ENCODE measurements at regions not wholly inside any gene's neighbourhood (a gene's known extent, or its start where the extent isn't known, plus 50 kb on each side); places are given as distances from the start of the nearest gene placed in this dataset.

DNA sequence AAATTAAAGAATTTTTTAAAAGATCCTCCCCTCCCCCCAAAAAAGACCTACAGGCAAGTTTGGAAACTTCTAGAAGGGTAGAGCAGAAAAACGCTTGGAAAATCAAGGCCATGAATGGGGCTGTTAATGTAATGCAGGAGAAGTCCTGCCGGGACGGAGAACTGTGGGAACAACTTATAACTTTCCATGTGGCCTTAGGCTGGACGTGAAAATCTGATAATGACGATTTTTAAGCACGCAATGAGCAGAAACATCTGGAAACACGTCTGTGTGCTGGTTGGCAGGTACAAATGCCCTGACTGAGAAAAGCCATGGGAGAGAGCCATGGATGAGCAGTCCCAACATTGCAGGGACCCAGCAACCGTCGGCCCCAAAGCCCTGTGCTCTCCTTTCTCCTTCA is 198.7 kb upstream of the RREB1 start:
- no peak for DNase-seq (ENCODE audit: extremely low read depth, low read depth, low spot score)

- DNase-seq (ENCODE audit: extremely low read depth, low read depth, low spot score), result no peak
Observed at GRCh38 chr6:6910734-6911295, 196.9 kb upstream of the RREB1 start.

- DNase-seq (ENCODE audit: extremely low read depth, low read depth, low spot score), result no peak
Observed at GRCh38 chr6:6911391-6911790, 196.4 kb upstream of the RREB1 start.

DNA sequence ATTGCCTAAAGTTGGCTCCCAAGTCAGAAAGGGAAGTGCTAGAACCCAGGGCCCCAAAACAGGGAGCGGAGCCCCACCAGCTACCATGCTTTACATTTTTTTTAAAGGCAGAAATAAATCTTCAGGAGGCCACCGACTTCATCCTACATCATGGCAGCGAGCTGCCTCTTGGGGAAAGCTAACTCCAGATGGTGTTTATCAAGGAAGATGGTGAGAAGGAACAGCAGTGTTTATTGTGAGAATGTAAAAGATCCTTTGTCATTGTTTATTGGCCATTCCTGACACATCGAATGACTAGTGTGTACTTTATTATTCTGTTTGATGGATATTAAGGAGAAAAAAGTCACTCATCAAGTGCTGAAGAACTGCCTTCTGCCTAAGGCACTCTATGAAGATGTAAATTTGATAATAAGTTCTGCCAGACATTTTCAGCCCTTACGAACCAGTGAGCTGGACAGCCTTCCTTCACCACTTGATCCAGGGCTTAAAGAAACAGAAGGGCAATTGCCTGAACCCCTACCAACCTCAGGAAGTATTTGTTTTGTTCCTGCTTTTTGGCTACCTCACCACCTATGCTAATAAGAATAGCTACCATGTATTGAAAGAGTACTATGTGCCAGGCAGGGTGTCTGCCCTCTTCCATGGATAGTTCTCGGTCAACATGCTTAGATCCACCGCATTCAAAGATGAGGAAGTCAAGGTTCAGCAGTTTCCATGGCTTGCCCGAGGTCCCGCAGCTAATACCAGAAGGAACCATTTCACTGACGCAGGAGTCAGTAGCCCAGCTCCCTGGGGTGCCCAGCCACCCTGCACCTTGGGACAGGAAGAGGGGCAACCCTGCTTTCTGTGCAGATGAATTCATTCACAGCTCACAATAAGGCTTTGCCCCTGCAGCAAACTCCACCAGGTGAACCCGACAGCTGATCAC is 194.7 kb upstream of the RREB1 start:
- no peak for DNase-seq (ENCODE audit: extremely low read depth, low read depth, low spot score)

- no peak for DNase-seq (ENCODE audit: extremely low read depth, low read depth, low spot score)
Observed at GRCh38 chr6:6915219-6915618, 192.5 kb upstream of the RREB1 start.

DNA sequence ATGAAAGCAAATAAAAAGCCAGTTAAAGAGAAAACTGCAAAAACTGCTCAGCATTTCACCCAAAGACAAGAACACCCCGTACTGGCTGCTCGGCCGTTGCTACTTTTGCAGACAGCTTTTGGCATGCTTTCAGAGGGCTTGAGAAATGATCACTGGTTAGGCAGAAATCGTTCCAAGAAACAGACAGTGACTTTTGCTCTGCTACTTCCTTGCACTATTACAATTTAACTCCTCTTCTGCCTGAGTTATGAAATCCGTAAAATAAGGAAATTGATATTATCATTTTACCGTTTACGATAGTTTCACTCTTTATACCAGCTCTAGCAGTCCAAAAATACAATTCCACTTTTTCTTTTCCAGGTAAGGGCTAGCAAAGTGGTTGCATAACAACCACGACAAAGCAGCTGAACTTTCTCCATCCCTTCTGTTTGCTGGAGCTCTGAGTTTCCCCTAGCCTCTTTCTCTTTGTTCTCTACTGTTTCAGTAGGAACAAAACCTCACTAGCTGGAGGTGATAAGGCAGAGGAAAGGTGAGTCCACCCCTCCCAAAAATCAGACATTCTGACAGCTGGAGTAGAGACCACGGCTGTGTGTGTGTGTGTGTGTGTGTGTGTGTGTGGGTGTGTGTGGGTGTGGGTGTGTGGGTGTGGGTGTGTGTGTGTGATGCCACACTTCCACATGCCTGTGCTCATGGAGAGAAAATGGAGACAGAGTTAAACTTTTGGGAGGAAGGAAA is 191.8 kb upstream of the RREB1 start:
- no peak for DNase-seq (ENCODE audit: extremely low read depth, low read depth, low spot score)

DNA sequence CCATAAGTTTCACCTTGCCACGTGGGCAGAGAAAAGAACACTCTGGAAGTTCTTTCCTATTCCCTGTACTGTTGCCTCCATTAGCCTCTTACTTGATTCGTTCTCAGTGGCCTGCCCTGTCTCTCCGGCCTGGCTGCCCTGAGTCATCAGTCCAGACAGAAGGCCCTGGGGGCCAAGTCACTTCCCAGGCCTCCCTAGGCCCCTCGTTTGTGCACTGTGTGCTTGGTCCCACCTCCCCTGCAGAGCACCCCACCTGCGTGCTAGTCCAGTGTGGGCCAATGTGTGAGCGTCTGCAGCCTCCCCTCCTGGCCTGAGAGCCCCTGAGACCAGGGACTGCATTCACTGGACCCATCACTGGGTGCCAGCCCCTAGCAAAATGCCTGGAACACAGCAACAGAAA is 191.2 kb upstream of the RREB1 start:
- DNase-seq (ENCODE audit: extremely low read depth, low read depth, low spot score), result no peak

DNA sequence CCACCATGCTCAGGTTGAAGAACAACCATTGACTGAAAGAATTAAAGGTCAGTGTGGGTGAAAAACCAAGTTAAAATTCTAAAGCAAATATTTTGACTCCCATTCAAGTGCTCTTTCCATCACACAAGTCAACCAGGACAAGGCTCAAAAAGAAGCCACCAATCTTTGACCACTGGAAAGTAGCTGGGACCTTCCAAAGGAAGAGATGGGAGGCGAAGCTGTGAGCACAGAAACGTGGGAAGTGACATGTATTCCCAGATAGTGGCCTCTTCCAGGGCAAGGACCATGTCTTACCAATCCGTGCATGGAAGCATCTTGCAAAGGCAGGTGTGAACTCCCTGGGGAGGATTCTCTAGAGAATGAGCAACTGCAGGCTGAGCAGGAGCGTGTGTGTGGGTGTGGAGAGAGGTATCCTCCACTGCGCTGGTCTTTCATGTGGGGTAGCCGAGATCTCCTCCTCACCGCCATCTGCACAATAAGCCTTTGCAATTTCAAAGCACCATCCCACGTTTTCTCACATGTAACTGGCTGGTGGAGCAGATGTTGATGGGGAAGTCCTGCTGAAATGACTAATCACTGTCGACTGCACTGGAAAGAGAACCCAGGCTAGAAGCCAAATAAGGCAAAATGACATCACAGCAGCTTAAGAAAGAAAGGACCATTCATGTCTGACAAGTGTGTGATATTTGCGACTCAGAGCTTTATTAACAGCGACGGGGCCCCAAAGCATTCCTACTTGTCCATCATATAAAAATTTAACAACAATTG is 189.4 kb upstream of the RREB1 start:
- DNase-seq (ENCODE audit: extremely low read depth, low read depth, low spot score), result no peak

- DNase-seq (ENCODE audit: extremely low read depth, low read depth, low spot score), result no peak
Observed at GRCh38 chr6:6919173-6919572, 188.6 kb upstream of the RREB1 start.

DNA sequence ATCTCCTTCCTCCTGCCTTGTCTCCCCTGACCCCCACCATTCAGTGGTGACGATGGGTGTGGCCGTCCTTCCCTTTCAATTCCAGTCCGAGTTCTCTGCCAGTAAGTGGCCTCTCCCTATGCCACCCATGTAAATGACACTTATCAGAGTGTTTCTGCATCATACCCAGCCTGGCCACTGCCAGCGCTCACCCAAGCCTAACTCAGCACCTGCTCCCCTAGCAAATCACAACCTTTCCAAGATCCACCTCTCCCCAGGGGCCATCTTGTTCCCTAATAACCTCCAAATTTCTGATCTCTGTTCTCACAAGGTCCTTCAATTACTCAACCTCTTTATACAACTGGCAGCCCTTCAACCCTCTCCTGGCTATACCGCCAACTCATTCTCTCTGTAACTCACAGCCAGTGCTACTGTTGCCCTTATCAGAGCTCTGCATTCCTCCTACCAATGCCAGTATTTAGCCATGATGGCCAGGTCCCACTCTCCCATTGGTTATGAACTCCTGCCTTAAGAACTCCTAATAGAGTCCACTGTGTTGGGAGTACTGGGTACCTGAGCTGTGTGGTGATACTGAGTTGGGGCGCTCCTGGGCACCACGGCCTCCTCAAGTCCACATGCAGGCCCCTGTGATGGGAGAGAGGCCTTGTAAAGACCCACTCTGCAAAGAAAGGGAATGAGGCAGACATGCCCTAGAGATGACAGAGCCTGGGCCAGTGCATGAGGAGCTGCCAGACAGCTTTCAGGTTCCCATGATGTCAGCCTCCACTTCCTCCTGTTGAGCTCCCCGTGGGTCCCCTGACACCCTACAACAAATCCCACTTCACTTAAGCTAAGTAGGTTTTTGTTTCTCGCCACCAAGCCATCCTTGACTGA is 187.4 kb upstream of the RREB1 start:
- no peak for DNase-seq (ENCODE audit: extremely low read depth, low read depth, low spot score)

DNA sequence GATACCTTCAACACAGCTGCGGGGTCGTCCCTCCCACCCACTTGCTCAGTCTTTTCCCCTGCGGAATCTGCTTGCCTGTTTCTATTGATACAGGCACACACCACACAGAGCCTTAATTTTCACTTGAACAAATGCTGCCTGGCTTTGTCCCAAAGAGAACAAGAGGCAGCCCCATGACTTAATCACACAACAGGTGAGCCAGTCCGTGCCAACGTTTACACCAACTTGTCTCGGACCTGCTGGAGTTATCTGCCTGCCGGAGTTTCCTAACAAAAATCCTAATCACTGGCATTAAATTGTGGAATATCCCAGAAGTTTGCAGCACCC is 186.8 kb upstream of the RREB1 start:
- no peak for DNase-seq (ENCODE audit: extremely low read depth, low read depth, low spot score)

GRCh38 chr6:6922166-6922565 is 185.6 kb upstream of the RREB1 start:
- DNase-seq (ENCODE audit: extremely low read depth, low read depth, low spot score), result no peak

DNA sequence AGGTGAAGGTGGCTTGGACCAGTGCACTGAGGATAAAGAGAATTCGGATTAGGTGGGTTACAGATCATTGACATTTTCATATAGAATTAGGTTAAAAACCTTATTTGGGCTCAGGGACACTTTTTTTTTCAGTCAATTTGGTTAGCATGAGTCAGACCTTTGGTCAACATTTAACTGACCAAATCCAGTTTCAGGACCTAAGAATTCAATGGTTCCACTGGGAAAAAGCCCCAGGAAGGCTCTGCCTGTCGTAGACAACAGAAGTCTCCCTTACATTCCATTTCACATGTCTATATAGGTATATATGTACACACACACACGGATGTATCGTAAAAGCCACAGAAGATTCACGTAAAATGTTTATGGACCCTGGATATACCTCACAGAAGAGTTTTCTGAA is 184.2 kb upstream of the RREB1 start:
- DNase-seq (ENCODE audit: extremely low read depth, low read depth, low spot score), result no peak

DNA sequence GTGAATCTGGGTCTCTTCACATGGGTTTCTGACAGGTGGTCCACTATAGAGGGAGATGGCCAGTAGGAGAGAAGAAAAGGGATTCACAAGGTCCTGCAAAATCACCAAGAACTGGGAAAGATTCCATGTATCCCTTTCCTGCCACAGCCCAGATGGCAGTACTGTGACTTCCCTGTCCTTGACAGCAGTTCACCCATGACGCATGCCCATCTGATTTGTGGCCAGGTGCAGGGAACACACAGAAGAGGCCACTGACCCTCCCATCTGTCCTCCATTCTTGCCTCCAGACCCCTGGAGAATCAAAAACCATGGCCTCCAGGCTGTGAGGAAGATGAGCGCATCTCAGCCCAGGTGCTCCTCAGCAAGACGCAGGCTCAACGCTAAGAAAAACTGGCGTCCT is 183.1 kb upstream of the RREB1 start:
- no peak for DNase-seq (ENCODE audit: extremely low read depth, low read depth, low spot score)

DNA sequence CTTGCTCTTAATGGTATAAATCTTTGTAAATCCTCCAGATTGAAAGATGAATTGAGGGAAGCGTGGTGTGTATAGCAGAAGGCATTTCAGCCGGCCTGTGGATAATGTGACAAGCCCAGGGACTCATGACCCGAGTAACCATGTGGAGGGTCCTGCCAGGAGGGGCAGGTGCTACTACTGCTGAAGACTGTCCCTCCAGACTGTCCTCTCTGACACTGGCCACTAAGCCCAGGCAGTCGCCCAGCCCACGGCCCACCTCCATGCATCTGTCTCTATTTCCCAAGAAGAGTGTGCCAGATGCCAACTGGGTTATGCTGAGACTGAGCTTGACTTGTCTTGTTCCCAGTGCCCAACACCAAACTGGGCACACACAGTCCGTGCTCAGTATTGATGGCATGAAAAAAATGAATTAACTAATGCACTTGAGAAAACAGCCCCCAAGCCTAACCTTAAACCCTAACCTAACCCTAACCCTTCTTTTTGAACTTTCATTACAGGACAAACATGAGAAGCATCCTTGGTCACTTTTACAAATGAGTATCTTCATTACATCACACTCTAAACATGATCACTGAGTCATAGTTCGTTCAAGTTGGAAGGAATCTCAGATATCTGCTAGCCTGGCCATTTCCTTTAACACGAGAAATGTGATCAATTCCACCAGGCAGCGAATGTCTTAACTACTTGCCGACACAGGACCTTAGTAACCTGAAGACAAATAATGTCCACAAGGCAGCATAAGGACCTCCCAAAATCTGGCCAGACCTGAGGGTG is 182.2 kb upstream of the RREB1 start:
- no peak for DNase-seq (ENCODE audit: extremely low read depth, low read depth, low spot score)

DNA sequence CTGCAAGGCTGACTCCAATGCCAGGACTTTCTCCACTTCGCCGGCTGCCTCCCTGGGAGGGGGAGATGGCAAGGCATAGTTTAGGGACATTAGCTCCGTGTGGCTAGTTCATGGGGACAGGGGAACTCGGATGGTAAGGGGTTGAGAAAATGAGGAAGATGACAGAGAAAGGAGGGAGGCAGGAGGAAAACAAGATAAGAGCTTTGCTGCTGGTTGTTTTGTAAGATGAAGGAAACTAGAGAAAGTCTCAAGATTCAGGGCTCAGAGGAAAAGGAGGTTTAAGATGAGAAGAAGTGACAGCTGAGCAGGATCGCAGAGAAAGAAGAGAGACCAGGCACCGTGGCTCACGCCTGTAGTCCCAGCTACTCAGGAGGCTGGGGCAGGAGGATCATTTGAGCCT is 180.9 kb upstream of the RREB1 start:
- DNase-seq (ENCODE audit: extremely low read depth, low read depth, low spot score), result no peak

- no peak for DNase-seq (ENCODE audit: extremely low read depth, low read depth, low spot score)
Observed at GRCh38 chr6:6927521-6928361, 180.0 kb upstream of the RREB1 start.

- DNase-seq (ENCODE audit: extremely low read depth, low read depth, low spot score), result no peak
Observed at GRCh38 chr6:6930223-6930880, 177.4 kb upstream of the RREB1 start.
